ENCODE measurements at regions not wholly inside any gene's neighbourhood (a gene's known extent, or its start where the extent isn't known, plus 50 kb on each side); places are given as distances from the start of the nearest gene placed in this dataset.
A peak's percentile ranks its signal among the peaks of the same experiment; 100 is the strongest.

- H3K4me1 ChIP-seq (ENCODE audit: low read length), result no peaks in the 10 kb centered on the region
- no peak overlapping the region for H2AFZ ChIP-seq (ENCODE audit: low read length)
- no peaks in the 10 kb centered on the region for H3K9me3 ChIP-seq (replicated peaks; ENCODE audit: insufficient read depth, low read length)
- no peak overlapping the region for H3K27ac ChIP-seq (ENCODE audit: low read length)
- no peaks in the 10 kb centered on the region for H4K20me1 ChIP-seq (ENCODE audit: insufficient read depth, low read length)
- peaks cover 33% of the 10 kb centered on the region; the same call in 1 of the 2 replicates for H3K27me3 ChIP-seq (replicated peaks; ENCODE audit: insufficient read depth, low read length)
- no peaks in the 10 kb centered on the region for H3K79me2 ChIP-seq (ENCODE audit: low read length)
- H3K4me2 ChIP-seq (ENCODE audit: low read depth, low read length), result no peak overlapping the region
- no peaks in the 10 kb centered on the region for H3F3A ChIP-seq (ENCODE audit: insufficient read depth, low read length)
- no peak for TF ChIP-seq CTCF (IDR thresholded peaks at IDR 0.05; ENCODE audit: low read length)
- TF ChIP-seq EZH2 (optimal IDR thresholded peaks at IDR 0.05; ENCODE audit: low read depth, low read length), result no peak
- no peak for TF ChIP-seq EZH2phosphoT487 (IDR thresholded peaks at IDR 0.05; ENCODE audit: low read length)
- no peaks in the 10 kb centered on the region for H3K36me3 ChIP-seq (replicated peaks; ENCODE audit: insufficient read depth, low read length)
- no peaks in the 10 kb centered on the region for H3K9me2 ChIP-seq (replicated peaks; ENCODE audit: insufficient read depth, low read length)
- DNase-seq, result peak; percentile 11
- H3K9ac ChIP-seq (ENCODE audit: low read length), result no peak overlapping the region
- H3K4me3 ChIP-seq (ENCODE audit: low read length), result no peak overlapping the region
These were observed 169.8 kb upstream of the SDK2 start for GRCh38 chr17:73814075-73814474.

DNA sequence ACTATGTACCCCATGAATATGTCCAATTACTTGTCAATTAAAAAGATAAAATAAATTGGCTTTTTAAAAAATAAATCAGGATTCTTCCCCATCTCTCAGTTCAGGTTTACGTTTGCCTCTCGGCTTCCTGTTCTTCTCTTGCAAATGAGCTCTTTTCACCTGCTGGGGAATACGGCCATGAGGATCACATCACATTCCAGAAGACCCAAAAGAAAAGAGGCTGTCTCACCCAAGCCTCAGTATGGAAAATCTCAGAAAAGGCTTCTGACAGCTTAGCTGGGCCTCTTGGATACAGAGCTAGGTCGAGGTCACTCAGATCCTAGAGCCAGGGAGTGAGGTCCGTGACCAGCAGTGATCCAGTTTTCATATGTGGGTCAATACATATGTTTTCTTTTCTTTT, 171.2 kb upstream of the SDK2 start:
- Histone ChIP-seq H3F3A (ENCODE audit: insufficient read depth, low read length) (no peaks in the 10 kb centered on the region), H3K4me2 (ENCODE audit: low read depth, low read length) (no peak overlapping the region), H3K27me3 (replicated peaks; ENCODE audit: insufficient read depth, low read length) (peaks cover 33% of the 10 kb centered on the region; the same call in 1 of the 2 replicates), H3K4me1 (ENCODE audit: low read length) (no peaks in the 10 kb centered on the region), H3K36me3 (replicated peaks; ENCODE audit: insufficient read depth, low read length) (no peaks in the 10 kb centered on the region), H4K20me1 (ENCODE audit: insufficient read depth, low read length) (no peaks in the 10 kb centered on the region), H3K9ac (ENCODE audit: low read length) (no peak overlapping the region), H3K27ac (ENCODE audit: low read length) (no peak overlapping the region), H2AFZ (ENCODE audit: low read length) (no peak overlapping the region), H3K9me3 (replicated peaks; ENCODE audit: insufficient read depth, low read length) (no peaks in the 10 kb centered on the region), H3K4me3 (ENCODE audit: low read length) (no peak overlapping the region), H3K9me2 (replicated peaks; ENCODE audit: insufficient read depth, low read length) (no peaks in the 10 kb centered on the region), H3K79me2 (ENCODE audit: low read length) (no peaks in the 10 kb centered on the region)
- TF ChIP-seq EZH2phosphoT487 (IDR thresholded peaks at IDR 0.05; ENCODE audit: low read length) (no peak), CTCF (IDR thresholded peaks at IDR 0.05; ENCODE audit: low read length) (no peak), EZH2 (optimal IDR thresholded peaks at IDR 0.05; ENCODE audit: low read depth, low read length) (no peak)
- no peak for DNase-seq

GRCh38 chr17:73819440-73820395, 175.5 kb upstream of the SDK2 start:
- Histone ChIP-seq H2AFZ (ENCODE audit: low read length) (no peak overlapping the region), H3K36me3 (replicated peaks; ENCODE audit: insufficient read depth, low read length) (no peaks in the 10 kb centered on the region), H3K4me1 (ENCODE audit: low read length) (no peaks in the 10 kb centered on the region), H3K9me3 (replicated peaks; ENCODE audit: insufficient read depth, low read length) (no peaks in the 10 kb centered on the region), H3K4me3 (ENCODE audit: low read length) (no peak overlapping the region), H3K27me3 (replicated peaks; ENCODE audit: insufficient read depth, low read length) (peaks cover 48% of the 10 kb centered on the region), H3K9ac (ENCODE audit: low read length) (no peak overlapping the region), H3K79me2 (ENCODE audit: low read length) (no peaks in the 10 kb centered on the region), H4K20me1 (ENCODE audit: insufficient read depth, low read length) (no peaks in the 10 kb centered on the region), H3F3A (ENCODE audit: insufficient read depth, low read length) (no peaks in the 10 kb centered on the region), H3K27ac (ENCODE audit: low read length) (no peak overlapping the region), H3K9me2 (replicated peaks; ENCODE audit: insufficient read depth, low read length) (no peaks in the 10 kb centered on the region), H3K4me2 (ENCODE audit: low read depth, low read length) (no peak overlapping the region)
- TF ChIP-seq EZH2phosphoT487 (IDR thresholded peaks at IDR 0.05; ENCODE audit: low read length) (no peak), EZH2 (optimal IDR thresholded peaks at IDR 0.05; ENCODE audit: low read depth, low read length) (no peak), CTCF (IDR thresholded peaks at IDR 0.05; ENCODE audit: low read length) (no peak)
- DNase-seq, result no peak

Data from MM.1S (cell line).